CD4-positive, alpha-beta T cell (primary cell): ENCODE measurements at regions not wholly inside any gene's neighbourhood (a gene's known extent, or its start where the extent isn't known, plus 50 kb on each side); places are given as distances from the start of the nearest gene placed in this dataset.

Experiments
- ATAC-seq: fragments of 200-7000 bp; cut with Tn5 transposase; one replicate; pipeline ENCODE4 v1.10.0; 2022; ENCODE audit warnings: mild to moderate bottlenecking; ENCODE audit not compliant: poor library complexity
- CTCF ChIA-PET: fragments of 350-600 bp; sonication (Branson Sonifier 250); formaldehyde crosslinking; loops from one replicate; lab custom pipeline; 2021; ENCODE audit warnings: antibody characterized with exemption, inconsistent platforms; lab: Charles Lee
- POLR2A ChIA-PET: fragments of 350-600 bp; sonication (Branson Sonifier 250); formaldehyde crosslinking; loops from one replicate; lab custom pipeline; 2021; ENCODE audit warnings: antibody characterized with exemption, inconsistent platforms; lab: Charles Lee
- DNase-seq, 14 experiments: peaks; one replicate each; pipeline ENCODE4 v3.0.0-alpha.2; 2013 to 2020; ENCODE audit warnings: mixed read lengths in 2 of 14
- H3K27ac ChIP-seq, 2 donors: one replicate each; pipeline versions ENCODE4 v1.5.1 to v1.7.0; 2013; ENCODE audit warnings: low read length in 2 of 2, low read depth in 1 of 2, mild to moderate bottlenecking in 1 of 2
- H3K27me3 ChIP-seq, 2 experiments: 1 replicate in 1 of 2; 2 replicates in 1 of 2; pipeline versions ENCODE4 v1.6.1 to v1.7.0; 2013; ENCODE audit warnings: low read length in 2 of 2, control low read depth in 1 of 2, mild to moderate bottlenecking in 1 of 2, moderate library complexity in 1 of 2; ENCODE audit not compliant: insufficient read depth in 2 of 2, control insufficient read depth in 1 of 2
- H3K36me3 ChIP-seq: one replicate; pipeline ENCODE4 v1.6.1; 2013; ENCODE audit warnings: low read length, control low read depth; ENCODE audit not compliant: insufficient read depth
- H3K4me1 ChIP-seq: one replicate; pipeline ENCODE4 v1.6.1; 2013; ENCODE audit warnings: low read length, control low read depth; ENCODE audit not compliant: insufficient read depth
- H3K4me3 ChIP-seq: one replicate; pipeline ENCODE4 v1.5.1; 2013; ENCODE audit warnings: mild to moderate bottlenecking, low read length, moderate library complexity
- H3K9me3 ChIP-seq, 2 experiments: 1 replicate in 1 of 2; 2 replicates in 1 of 2; pipeline versions ENCODE4 v1.6.1 to v1.7.0; 2013; ENCODE audit warnings: low read length in 2 of 2, mild to moderate bottlenecking in 2 of 2, control low read depth in 1 of 2, moderate library complexity in 1 of 2; ENCODE audit not compliant: control insufficient read depth in 1 of 2, insufficient read depth in 1 of 2
- H3K27ac Mint-ChIP-seq: one replicate; pipeline ENCODE4 v1.8.0; 2020; ENCODE audit warnings: mixed read lengths
- H3K27me3 Mint-ChIP-seq: one replicate; pipeline ENCODE4 v1.8.0; 2021; ENCODE audit warnings: mixed read lengths
- H3K36me3 Mint-ChIP-seq: one replicate; pipeline ENCODE4 v1.8.0; 2021; ENCODE audit warnings: low read depth, mixed read lengths
- H3K4me1 Mint-ChIP-seq: one replicate; pipeline ENCODE4 v1.8.0; 2021; ENCODE audit warnings: low read depth, mixed read lengths
- H3K4me3 Mint-ChIP-seq: one replicate; pipeline ENCODE4 v1.8.0; 2020; ENCODE audit warnings: mild to moderate bottlenecking, mixed read lengths
- H3K9me3 Mint-ChIP-seq: one replicate; pipeline ENCODE4 v1.8.0; 2020; ENCODE audit warnings: mixed read lengths
- intact Hi-C, 2 experiments: fragments of 100-400 bp; cut with DNase I in 1 of 2; cut with micrococcal nuclease in 1 of 2; formaldehyde crosslinking; loops; one replicate each; pipeline versions ENCODE4 v1.15.1 to v1.9.0; 2023 to 2025; cut with DNase I, micrococcal nuclease
- TF ChIP-seq, protein P1 (sequence below): fragments of 200-600 bp; IDR thresholded peaks from one replicate; pipeline ENCODE4 v1.8.0; 2022; ENCODE audit warnings: antibody characterized with exemption, mild to moderate bottlenecking

- Histone ChIP-seq H3K27me3 (no peaks in the 10 kb centered on the region), H3K27ac (no peak overlapping the region), H3K9me3 (no peaks in the 10 kb centered on the region), H3K36me3 (no peaks in the 10 kb centered on the region), H3K4me1 (no peaks in the 10 kb centered on the region), H3K4me3 (no peak overlapping the region)
- TF ChIP-seq, protein P1, sequence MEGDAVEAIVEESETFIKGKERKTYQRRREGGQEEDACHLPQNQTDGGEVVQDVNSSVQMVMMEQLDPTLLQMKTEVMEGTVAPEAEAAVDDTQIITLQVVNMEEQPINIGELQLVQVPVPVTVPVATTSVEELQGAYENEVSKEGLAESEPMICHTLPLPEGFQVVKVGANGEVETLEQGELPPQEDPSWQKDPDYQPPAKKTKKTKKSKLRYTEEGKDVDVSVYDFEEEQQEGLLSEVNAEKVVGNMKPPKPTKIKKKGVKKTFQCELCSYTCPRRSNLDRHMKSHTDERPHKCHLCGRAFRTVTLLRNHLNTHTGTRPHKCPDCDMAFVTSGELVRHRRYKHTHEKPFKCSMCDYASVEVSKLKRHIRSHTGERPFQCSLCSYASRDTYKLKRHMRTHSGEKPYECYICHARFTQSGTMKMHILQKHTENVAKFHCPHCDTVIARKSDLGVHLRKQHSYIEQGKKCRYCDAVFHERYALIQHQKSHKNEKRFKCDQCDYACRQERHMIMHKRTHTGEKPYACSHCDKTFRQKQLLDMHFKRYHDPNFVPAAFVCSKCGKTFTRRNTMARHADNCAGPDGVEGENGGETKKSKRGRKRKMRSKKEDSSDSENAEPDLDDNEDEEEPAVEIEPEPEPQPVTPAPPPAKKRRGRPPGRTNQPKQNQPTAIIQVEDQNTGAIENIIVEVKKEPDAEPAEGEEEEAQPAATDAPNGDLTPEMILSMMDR: no peak
- peaks cover 13% of the 10 kb centered on the region for H3K27me3 Mint-ChIP-seq
- ATAC-seq (no peak), DNase-seq (no peak)
- CTCF ChIA-PET: no interaction called here
- H3K4me1 Mint-ChIP-seq: no peaks in the 10 kb centered on the region
- no peaks in the 10 kb centered on the region for H3K9me3 Mint-ChIP-seq
- intact Hi-C loops: no loop called here
- no peak overlapping the region for H3K27ac Mint-ChIP-seq
- POLR2A ChIA-PET: no interaction called here
- no peaks in the 10 kb centered on the region for H3K36me3 Mint-ChIP-seq
- no peak overlapping the region for H3K4me3 Mint-ChIP-seq
These were observed 134.9 kb downstream of the FGF9 start for GRCh38 chr13:21805733-21806132.

DNA sequence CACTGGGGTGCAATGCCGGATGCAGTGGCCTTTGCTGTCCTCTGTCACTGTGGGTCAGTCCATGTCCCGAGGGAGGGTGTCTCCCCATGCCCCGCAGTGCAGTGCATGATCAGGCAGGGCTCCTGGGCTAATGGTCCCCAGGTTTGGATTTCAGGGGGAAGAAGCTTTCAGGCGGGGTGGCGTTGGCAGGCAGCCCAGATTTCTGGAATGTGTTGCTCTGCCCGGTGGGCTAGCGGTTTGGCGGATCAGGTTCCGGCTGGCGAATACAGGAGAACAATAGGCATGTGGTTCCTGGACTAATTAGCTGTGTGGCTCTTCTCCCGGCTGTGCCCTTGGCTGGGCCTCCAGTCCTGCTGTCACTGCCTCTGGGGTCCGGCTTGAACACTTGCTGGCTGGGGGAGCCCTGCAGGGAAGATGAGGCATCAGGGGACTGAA lies 141.3 kb downstream of the FGF9 start:
- Mint-ChIP-seq H3K9me3 (no peaks in the 10 kb centered on the region), H3K4me1 (no peaks in the 10 kb centered on the region), H3K27me3 (peaks cover 19% of the 10 kb centered on the region), H3K27ac (no peak overlapping the region), H3K4me3 (no peak overlapping the region), H3K36me3 (no peaks in the 10 kb centered on the region)
- TF ChIP-seq, protein P1: no peak
- DNase-seq (no peak), ATAC-seq (no peak)
- Histone ChIP-seq H3K27ac (no peak overlapping the region), H3K4me3 (no peak overlapping the region), H3K27me3 (no peaks in the 10 kb centered on the region), H3K9me3 (no peaks in the 10 kb centered on the region), H3K4me1 (no peaks in the 10 kb centered on the region), H3K36me3 (no peaks in the 10 kb centered on the region)
- intact Hi-C loops: no loop called here
- ChIA-PET CTCF (no interaction called here), POLR2A (no interaction called here)

DNA sequence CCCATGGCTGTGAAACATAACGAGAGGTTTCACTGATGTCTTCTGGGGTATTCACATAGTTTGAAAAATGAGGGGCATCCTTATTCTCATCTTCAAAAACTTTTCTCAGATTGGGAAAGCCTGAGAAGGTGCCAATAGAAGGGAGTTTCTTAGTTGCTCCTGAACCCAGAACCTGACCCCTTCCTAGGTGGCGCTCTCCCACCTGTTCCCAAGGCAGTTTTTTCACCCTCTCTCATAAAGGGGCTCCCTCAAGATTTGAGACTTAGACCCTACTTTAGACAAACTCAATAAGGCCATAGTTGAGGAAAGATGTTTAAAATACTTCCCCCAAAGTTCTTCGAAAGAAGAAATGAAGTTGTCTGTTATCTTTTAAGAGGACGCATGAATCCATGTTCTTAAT lies 142.2 kb downstream of the FGF9 start:
- no peaks in the 10 kb centered on the region for H3K4me1 Mint-ChIP-seq
- H3K4me1 ChIP-seq: no peaks in the 10 kb centered on the region
- no peak overlapping the region for H3K27ac Mint-ChIP-seq
- ChIA-PET POLR2A (no interaction called here), CTCF (no interaction called here)
- H3K27ac ChIP-seq: no peak overlapping the region
- H3K9me3 Mint-ChIP-seq: no peaks in the 10 kb centered on the region
- TF ChIP-seq, protein P1: no peak
- DNase-seq (no peak), ATAC-seq (no peak)
- intact Hi-C loops: no loop called here
- H3K4me3 ChIP-seq: no peak overlapping the region
- H3K4me3 Mint-ChIP-seq: no peak overlapping the region
- no peaks in the 10 kb centered on the region for H3K27me3 ChIP-seq
- H3K27me3 Mint-ChIP-seq: peaks cover 19% of the 10 kb centered on the region
- no peaks in the 10 kb centered on the region for H3K36me3 ChIP-seq
- peaks cover 0 to 7% of the 10 kb centered on the region in 2 experiments for H3K9me3 ChIP-seq
- H3K36me3 Mint-ChIP-seq: no peaks in the 10 kb centered on the region
